HAP-1 (cell line): ENCODE measurements at regions not wholly inside any gene's neighbourhood (a gene's known extent, or its start where the extent isn't known, plus 50 kb on each side); places are given as distances from the start of the nearest gene placed in this dataset.

ENCODE experiments used
- DNase-seq, 2 experiments: peaks; one replicate each; pipeline ENCODE4 v3.0.0-alpha.2; 2016 to 2020; ENCODE audit warnings: low spot score in 2 of 2
- H3K27me3 ChIP-seq: fragments of 250-450 bp; sonication (Bioruptor Pico); 2 replicates; pipeline ENCODE4 v1.5.1; 2020; ENCODE audit warnings: low read depth, mild to moderate bottlenecking, moderate library complexity
- H3K36me3 ChIP-seq: fragments of 250-450 bp; sonication (Bioruptor Pico); replicated peaks from 2 replicates; pipeline ENCODE4 v1.5.1; 2020; ENCODE audit warnings: mild to moderate bottlenecking
- H3K4me1 ChIP-seq: fragments of 250-450 bp; sonication (Bioruptor Pico); 2 replicates; pipeline ENCODE4 v1.5.1; 2020; ENCODE audit warnings: mild to moderate bottlenecking
- H3K4me3 ChIP-seq: fragments of 250-450 bp; sonication (Bioruptor Pico); 2 replicates; pipeline ENCODE4 v1.5.1; 2020; ENCODE audit warnings: mild to moderate bottlenecking, moderate library complexity
- H3K9me3 ChIP-seq: fragments of 250-450 bp; sonication (Bioruptor Pico); 2 replicates; pipeline ENCODE4 v1.5.1; 2020; ENCODE audit warnings: mild to moderate bottlenecking, moderate library complexity
- in situ Hi-C: fragments of 300-500 bp; cut with MboI; formaldehyde crosslinking; loops from 3 replicates; pipeline ENCODE4 v1.14.3; 2020; ENCODE audit warnings: low sequenced_read_pairs, inconsistent platforms, mixed read lengths

GRCh38 chr15:77768521-77769078 is 135.9 kb upstream of the LINGO1 start:
- H3K36me3 ChIP-seq = no peaks in the 10 kb centered on the region
- no peaks in the 10 kb centered on the region for H3K9me3 ChIP-seq
- peaks cover 17% of the 10 kb centered on the region for H3K27me3 ChIP-seq
- in situ Hi-C loops = no loop called here
- H3K4me1 ChIP-seq = no peaks in the 10 kb centered on the region
- DNase-seq = no peak
- H3K4me3 ChIP-seq = no peak overlapping the region

- H3K27me3 ChIP-seq = peaks cover 17% of the 10 kb centered on the region
- no peak for DNase-seq
- in situ Hi-C loops = no loop called here
- H3K4me3 ChIP-seq = no peak overlapping the region
- H3K9me3 ChIP-seq = no peaks in the 10 kb centered on the region
- no peaks in the 10 kb centered on the region for H3K36me3 ChIP-seq
- H3K4me1 ChIP-seq = no peaks in the 10 kb centered on the region
These were observed 135.4 kb upstream of the LINGO1 start for GRCh38 chr15:77768107-77768506.

GRCh38 chr15:77764095-77764494 is 131.4 kb upstream of the LINGO1 start:
- Histone ChIP-seq H3K9me3 (no peaks in the 10 kb centered on the region), H3K36me3 (no peaks in the 10 kb centered on the region), H3K27me3 (peaks cover 17% of the 10 kb centered on the region), H3K4me3 (no peak overlapping the region), H3K4me1 (no peaks in the 10 kb centered on the region)
- DNase-seq = no peak
- in situ Hi-C loops = no loop called here

- DNase-seq = no peak
- H3K27me3 ChIP-seq = peaks cover 14% of the 10 kb centered on the region
- H3K9me3 ChIP-seq = no peaks in the 10 kb centered on the region
- no peaks in the 10 kb centered on the region for H3K36me3 ChIP-seq
- no peak overlapping the region for H3K4me3 ChIP-seq
- no peaks in the 10 kb centered on the region for H3K4me1 ChIP-seq
- in situ Hi-C loops = no loop called here
These were observed 130.1 kb upstream of the LINGO1 start for GRCh38 chr15:77762747-77763355.

GRCh38 chr15:77759896-77760592 is 127.3 kb upstream of the LINGO1 start:
- DNase-seq = no peak
- in situ Hi-C loops = no loop called here
- no peaks in the 10 kb centered on the region; the same call in 1 of the 2 replicates for H3K27me3 ChIP-seq

GRCh38 chr15:77753939-77754338 is 121.2 kb upstream of the LINGO1 start:
- Histone ChIP-seq H3K9me3 (0 out of 2 replicates have a peak, but pooled peaks cover 2% of the 10 kb centered on the region), H3K27me3 (peaks cover 14% of the 10 kb centered on the region), H3K4me1 (no peaks in the 10 kb centered on the region), H3K36me3 (no peaks in the 10 kb centered on the region), H3K4me3 (no peak overlapping the region)
- in situ Hi-C loops = no loop called here
- no peak for DNase-seq

More at GRCh38 chr15:77759896-77760592, 127.3 kb upstream of the LINGO1 start:
- Histone ChIP-seq H3K4me3 (no peak overlapping the region), H3K36me3 (no peaks in the 10 kb centered on the region), H3K4me1 (no peaks in the 10 kb centered on the region), H3K9me3 (no peaks in the 10 kb centered on the region)

- peak; percentile 48 to 86 for DNase-seq
- Histone ChIP-seq H3K27me3 (peaks cover 14% of the 10 kb centered on the region), H3K4me1 (no peaks in the 10 kb centered on the region), H3K9me3 (0 out of 2 replicates have a peak, but pooled peaks cover 2% of the 10 kb centered on the region), H3K4me3 (no peak overlapping the region), H3K36me3 (no peaks in the 10 kb centered on the region)
- in situ Hi-C loops = no loop called here
These were observed 120.7 kb upstream of the LINGO1 start for GRCh38 chr15:77753281-77753873.

- Histone ChIP-seq H3K4me3 (no peak overlapping the region), H3K9me3 (0 out of 2 replicates have a peak, but pooled peaks cover 2% of the 10 kb centered on the region), H3K27me3 (peaks cover 24% of the 10 kb centered on the region), H3K36me3 (no peaks in the 10 kb centered on the region), H3K4me1 (no peaks in the 10 kb centered on the region)
- in situ Hi-C loops = no loop called here
- no peak for DNase-seq
These were observed 117.4 kb upstream of the LINGO1 start for GRCh38 chr15:77749998-77750540.

GRCh38 chr15:77749236-77749997 is 116.7 kb upstream of the LINGO1 start:
- Histone ChIP-seq H3K4me1 (no peaks in the 10 kb centered on the region), H3K27me3 (peaks cover 28% of the 10 kb centered on the region), H3K9me3 (0 out of 2 replicates have a peak, but pooled peaks cover 2% of the 10 kb centered on the region), H3K36me3 (no peaks in the 10 kb centered on the region), H3K4me3 (no peak overlapping the region)
- in situ Hi-C loops = no loop called here
- DNase-seq = no peak

- DNase-seq = no peak
- no peaks in the 10 kb centered on the region for H3K4me1 ChIP-seq
- in situ Hi-C loops = no loop called here
- H3K4me3 ChIP-seq = no peak overlapping the region
- H3K9me3 ChIP-seq = no peaks in the 10 kb centered on the region
- H3K27me3 ChIP-seq = peaks cover 28% of the 10 kb centered on the region
- no peaks in the 10 kb centered on the region for H3K36me3 ChIP-seq
These were observed 115.7 kb upstream of the LINGO1 start for GRCh38 chr15:77748078-77749064.

- H3K27me3 ChIP-seq = peaks cover 31% of the 10 kb centered on the region
- no peaks in the 10 kb centered on the region for H3K9me3 ChIP-seq
- H3K4me1 ChIP-seq = no peaks in the 10 kb centered on the region
- H3K4me3 ChIP-seq = no peak overlapping the region
- H3K36me3 ChIP-seq = no peaks in the 10 kb centered on the region
- in situ Hi-C loops = no loop called here
- no peak for DNase-seq
These were observed 114.7 kb upstream of the LINGO1 start for GRCh38 chr15:77747175-77748077.
